ENCODE measurements at regions not wholly inside any gene's neighbourhood (a gene's known extent, or its start where the extent isn't known, plus 50 kb on each side); places are given as distances from the start of the nearest gene placed in this dataset.

DNA sequence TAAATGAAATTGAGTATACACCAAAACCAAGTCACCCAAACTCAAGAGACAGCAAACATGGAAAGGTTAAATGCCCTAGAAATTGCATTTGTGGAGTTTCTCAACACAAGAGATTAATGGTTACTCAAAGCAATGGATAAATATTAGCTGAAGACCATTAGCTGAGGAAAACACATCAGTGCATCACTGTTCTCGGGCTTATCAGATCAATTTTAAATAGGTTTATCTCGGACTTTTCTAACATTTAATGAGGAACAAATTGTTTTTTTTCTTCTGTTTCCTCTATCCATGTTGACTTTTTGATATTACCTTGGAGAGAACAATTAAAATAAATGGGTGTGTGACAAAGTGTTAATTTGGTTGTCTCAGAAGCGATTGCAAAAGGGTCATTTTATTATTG is 105.4 kb upstream of the PIK3C3 start:
- no peak overlapping the region for H3K4me3 ChIP-seq (ENCODE audit: control insufficient read depth, low read depth, low read length)
- TF ChIP-seq, protein P1, sequence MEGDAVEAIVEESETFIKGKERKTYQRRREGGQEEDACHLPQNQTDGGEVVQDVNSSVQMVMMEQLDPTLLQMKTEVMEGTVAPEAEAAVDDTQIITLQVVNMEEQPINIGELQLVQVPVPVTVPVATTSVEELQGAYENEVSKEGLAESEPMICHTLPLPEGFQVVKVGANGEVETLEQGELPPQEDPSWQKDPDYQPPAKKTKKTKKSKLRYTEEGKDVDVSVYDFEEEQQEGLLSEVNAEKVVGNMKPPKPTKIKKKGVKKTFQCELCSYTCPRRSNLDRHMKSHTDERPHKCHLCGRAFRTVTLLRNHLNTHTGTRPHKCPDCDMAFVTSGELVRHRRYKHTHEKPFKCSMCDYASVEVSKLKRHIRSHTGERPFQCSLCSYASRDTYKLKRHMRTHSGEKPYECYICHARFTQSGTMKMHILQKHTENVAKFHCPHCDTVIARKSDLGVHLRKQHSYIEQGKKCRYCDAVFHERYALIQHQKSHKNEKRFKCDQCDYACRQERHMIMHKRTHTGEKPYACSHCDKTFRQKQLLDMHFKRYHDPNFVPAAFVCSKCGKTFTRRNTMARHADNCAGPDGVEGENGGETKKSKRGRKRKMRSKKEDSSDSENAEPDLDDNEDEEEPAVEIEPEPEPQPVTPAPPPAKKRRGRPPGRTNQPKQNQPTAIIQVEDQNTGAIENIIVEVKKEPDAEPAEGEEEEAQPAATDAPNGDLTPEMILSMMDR (conservative IDR thresholded peaks at IDR 0.05; ENCODE audit: control insufficient read depth, insufficient read depth, low read depth, low read length) = no peak
- no peak for DNase-seq (ENCODE audit: low read depth)

DNA sequence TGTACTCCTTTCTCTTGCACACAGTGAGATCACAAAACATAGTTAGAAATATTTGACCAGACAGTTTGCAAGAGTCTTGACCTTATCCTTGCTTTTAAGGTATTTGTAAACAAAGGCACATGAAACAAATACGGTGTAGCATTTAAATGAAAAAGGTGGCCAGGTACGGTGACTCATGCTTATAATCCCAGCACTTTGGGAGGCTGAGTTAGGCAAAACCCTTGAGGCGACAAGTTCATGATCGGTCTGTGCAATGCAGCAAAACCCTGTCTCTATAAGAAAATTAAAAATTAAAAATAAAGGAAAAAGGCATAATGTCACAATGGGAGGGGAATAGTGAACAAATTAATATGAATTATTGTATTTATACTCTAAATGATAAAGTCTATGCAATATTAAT is 109.5 kb upstream of the PIK3C3 start:
- no peak overlapping the region for H3K4me3 ChIP-seq (ENCODE audit: control insufficient read depth, low read depth, low read length)
- TF ChIP-seq, protein P1 (conservative IDR thresholded peaks at IDR 0.05; ENCODE audit: control insufficient read depth, insufficient read depth, low read depth, low read length) = no peak
- no peak for DNase-seq (ENCODE audit: low read depth)

DNA sequence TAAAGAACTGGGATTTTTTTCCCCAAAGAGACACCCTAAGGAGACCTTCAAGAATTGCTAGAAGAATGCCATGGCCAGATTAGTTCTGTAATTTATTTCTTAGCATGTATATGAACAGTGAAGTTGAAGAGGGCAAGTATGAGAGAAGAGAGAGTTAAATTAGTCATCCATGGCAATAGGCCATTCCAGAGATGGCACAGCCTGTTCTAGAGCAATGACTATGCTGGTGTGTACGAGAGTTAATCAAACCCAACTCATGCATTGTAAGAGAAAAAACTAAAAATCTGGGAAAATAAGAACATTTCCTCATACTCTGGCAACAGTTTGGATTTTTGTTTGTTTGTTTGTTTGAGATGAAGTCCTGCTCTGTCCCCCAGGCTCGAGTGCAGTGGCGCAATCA is 112.1 kb upstream of the PIK3C3 start:
- H3K4me3 ChIP-seq (ENCODE audit: control insufficient read depth, low read depth, low read length) = no peak overlapping the region
- TF ChIP-seq, protein P1 (conservative IDR thresholded peaks at IDR 0.05; ENCODE audit: control insufficient read depth, insufficient read depth, low read depth, low read length) = no peak
- DNase-seq (ENCODE audit: low read depth) = peak; percentile 67

DNA sequence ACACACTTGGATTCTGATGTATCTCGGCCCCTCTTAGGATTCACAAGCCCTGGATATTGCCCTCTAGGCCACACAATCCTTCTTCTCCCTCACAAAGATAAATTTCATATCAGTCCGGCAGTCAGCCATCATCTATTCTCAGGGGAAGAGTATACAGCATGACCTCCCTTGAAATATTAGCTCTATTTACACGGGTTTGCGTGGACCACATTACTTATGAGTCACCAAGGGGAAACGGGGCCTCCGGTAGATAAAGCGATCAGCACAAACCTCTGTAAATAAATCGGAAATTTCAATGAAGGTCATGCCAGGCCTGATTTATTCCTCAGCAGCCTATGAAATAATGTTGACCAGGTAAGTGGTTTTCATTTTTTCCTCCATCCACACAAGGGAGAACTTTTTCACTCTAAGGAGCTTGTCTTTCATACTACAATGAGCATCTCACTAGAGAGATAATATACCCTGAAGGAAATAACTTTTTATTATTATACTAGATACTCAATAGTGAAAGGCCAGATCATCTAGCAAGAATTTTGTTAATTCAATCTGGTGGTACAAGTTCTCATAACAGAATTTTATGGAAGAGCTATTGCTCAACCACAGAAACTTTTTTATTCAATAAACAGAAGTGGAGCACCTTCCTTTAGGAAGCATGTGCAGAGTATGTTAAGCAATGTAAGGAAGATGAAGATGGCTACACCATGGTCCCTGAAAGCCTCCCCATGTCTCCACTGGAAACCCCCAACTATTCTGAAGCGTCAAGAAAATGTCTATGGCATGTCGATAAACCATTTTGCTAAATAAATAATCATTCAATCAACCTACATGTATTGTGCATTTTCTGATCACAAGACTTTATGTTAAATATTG is 125.2 kb upstream of the PIK3C3 start:
- TF ChIP-seq, protein P1 (conservative IDR thresholded peaks at IDR 0.05; ENCODE audit: control insufficient read depth, insufficient read depth, low read depth, low read length) = no peak
- no peak overlapping the region for H3K4me3 ChIP-seq (ENCODE audit: control insufficient read depth, low read depth, low read length)
- no peak for DNase-seq (ENCODE audit: low read depth)

DNA sequence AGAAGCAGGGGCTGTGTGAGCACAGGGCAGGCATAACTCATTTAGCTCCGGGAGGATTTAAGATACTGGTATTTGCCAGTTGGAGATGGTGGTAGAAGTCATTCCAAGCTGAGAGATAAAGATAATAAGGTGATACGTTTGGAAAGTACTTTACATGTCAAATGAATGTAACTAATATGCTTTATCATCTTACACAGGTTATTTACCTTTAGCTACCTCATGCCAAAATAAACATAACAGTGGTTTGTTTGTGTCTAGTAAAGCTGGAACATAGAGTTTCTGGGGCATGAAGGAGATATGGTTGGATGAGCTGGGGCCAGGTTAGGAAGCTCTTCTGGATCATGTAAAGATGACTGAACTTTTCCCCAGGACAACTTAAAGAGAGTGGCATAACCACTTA is 126.9 kb upstream of the PIK3C3 start:
- TF ChIP-seq, protein P1 (conservative IDR thresholded peaks at IDR 0.05; ENCODE audit: control insufficient read depth, insufficient read depth, low read depth, low read length) = no peak
- no peak for DNase-seq (ENCODE audit: low read depth)
- no peak overlapping the region for H3K4me3 ChIP-seq (ENCODE audit: control insufficient read depth, low read depth, low read length)

DNA sequence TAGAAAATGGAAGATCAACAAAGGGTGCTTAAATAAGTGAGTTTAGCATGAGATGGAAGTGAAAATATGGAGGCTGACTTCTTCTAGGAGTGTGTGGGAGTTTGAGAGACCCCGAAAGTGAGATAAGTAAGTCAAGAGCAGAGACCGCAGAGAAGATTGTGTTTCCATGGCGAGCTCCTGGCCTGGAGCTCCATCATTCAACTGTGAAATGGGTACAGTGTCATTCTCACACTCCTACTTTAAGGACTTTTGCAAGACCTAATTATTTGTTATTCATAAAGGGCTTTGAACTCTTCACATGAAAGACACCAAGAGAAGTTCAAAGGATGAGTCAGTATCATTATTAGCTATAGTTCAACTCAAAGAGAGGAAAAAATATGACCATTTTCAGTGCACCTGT is 134.2 kb upstream of the PIK3C3 start:
- DNase-seq (ENCODE audit: low read depth) = no peak
- H3K4me3 ChIP-seq (ENCODE audit: control insufficient read depth, low read depth, low read length) = no peak overlapping the region
- TF ChIP-seq, protein P1 (conservative IDR thresholded peaks at IDR 0.05; ENCODE audit: control insufficient read depth, insufficient read depth, low read depth, low read length) = no peak

Data from fibroblast of mammary gland (primary cell).